ENCODE measurements at regions not wholly inside any gene's neighbourhood (a gene's known extent, or its start where the extent isn't known, plus 50 kb on each side); places are given as distances from the start of the nearest gene placed in this dataset.

DNA sequence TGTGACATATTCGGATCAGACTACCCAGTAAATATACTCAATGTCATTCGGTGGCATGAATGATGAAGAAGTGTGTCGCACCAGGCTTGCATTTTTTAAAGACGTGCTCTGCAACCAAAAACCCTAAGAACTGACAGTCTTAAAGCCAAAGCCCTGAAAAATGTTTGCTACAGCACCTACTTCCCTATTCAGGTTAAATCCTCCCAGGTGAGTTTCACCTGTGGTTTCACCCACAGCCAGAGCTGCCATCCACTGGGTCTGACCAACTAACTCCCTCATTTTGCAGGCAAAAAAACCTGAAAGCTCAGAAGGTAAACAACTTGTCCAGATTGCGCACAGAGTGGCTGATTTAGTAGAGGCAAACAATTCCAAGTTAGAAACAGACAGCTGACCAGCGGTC lies 222.3 kb upstream of the MGAT5 start:
- CTCF ChIA-PET (ENCODE audit: low intra/inter-chr PET ratio) = no interaction called here
- H3K27me3 ChIP-seq (ENCODE audit: control insufficient read depth in 2 of 2, insufficient read depth in 2 of 2, low read length in 2 of 2) = peaks cover 8 to 26% of the 10 kb centered on the region in 2 experiments
- no peaks in the 10 kb centered on the region for H3K9me3 ChIP-seq (replicated peaks; ENCODE audit: control insufficient read depth, insufficient read depth, low read depth, low read length)
- no peak overlapping the region for H3K9ac ChIP-seq (ENCODE audit: insufficient read depth in 1 of 2, low read depth in 2 of 2, low read length in 2 of 2)
- intact Hi-C loops (cut with micrococcal nuclease) (no loop called here), in situ Hi-C loops (cut with MboI) (no loop called here)
- TF ChIP-seq ETS2 (tag; IDR thresholded peaks at IDR 0.05; ENCODE audit: borderline replicate concordance, poor library complexity, severe bottlenecking) (no peak), ESRRB (CRISPR knock-in tag; IDR thresholded peaks at IDR 0.05; ENCODE audit: borderline replicate concordance) (no peak), ZFP1 (CRISPR knock-in tag; IDR thresholded peaks at IDR 0.05) (no peak), ELF2 (CRISPR knock-in tag; IDR thresholded peaks at IDR 0.05) (no peak)
- H3K9me1 ChIP-seq (ENCODE audit: control insufficient read depth, insufficient read depth, low read length) = no peaks in the 10 kb centered on the region
- no peaks in the 10 kb centered on the region for H3K79me2 ChIP-seq (ENCODE audit: control insufficient read depth, insufficient read depth, low read length)
- WGBS (ENCODE audit: insufficient coverage, low coverage, missing lambda C conversion rate) = 3% methylated on average over 6 of the region's 6 CpGs
- POLR2A ChIA-PET = no interaction called here
- no peaks in the 10 kb centered on the region for H3K36me3 ChIP-seq (ENCODE audit: control insufficient read depth, insufficient read depth, low read length)
- H3K4me3 ChIP-seq = no peak overlapping the region
- ATAC-seq = no peak
- no TSS peak for BruUV-seq (replicated peaks)
- H3K4me1 ChIP-seq (replicated peaks in 1 of 2; ENCODE audit: control insufficient read depth in 2 of 2, insufficient read depth in 2 of 2, low read length in 2 of 2) = peaks cover 0 to 4% of the 10 kb centered on the region in 2 experiments; a peak in 1 of 5 replicates
- H3K4me2 ChIP-seq (ENCODE audit: insufficient read depth, low read length) = no peak overlapping the region
- DNase-seq (ENCODE audit: extremely low read depth in 1 of 4, low spot score in 3 of 4) = no peak
- FAIRE-seq = no peak
- H4K20me1 ChIP-seq (replicated peaks; ENCODE audit: control insufficient read depth, insufficient read depth, low read length) = no peaks in the 10 kb centered on the region
- H2AFZ ChIP-seq (ENCODE audit: low read depth, low read length) = no peak overlapping the region
- H3K27ac ChIP-seq (ENCODE audit: extremely low read depth, low read depth, low read length) = no peak overlapping the region

DNA sequence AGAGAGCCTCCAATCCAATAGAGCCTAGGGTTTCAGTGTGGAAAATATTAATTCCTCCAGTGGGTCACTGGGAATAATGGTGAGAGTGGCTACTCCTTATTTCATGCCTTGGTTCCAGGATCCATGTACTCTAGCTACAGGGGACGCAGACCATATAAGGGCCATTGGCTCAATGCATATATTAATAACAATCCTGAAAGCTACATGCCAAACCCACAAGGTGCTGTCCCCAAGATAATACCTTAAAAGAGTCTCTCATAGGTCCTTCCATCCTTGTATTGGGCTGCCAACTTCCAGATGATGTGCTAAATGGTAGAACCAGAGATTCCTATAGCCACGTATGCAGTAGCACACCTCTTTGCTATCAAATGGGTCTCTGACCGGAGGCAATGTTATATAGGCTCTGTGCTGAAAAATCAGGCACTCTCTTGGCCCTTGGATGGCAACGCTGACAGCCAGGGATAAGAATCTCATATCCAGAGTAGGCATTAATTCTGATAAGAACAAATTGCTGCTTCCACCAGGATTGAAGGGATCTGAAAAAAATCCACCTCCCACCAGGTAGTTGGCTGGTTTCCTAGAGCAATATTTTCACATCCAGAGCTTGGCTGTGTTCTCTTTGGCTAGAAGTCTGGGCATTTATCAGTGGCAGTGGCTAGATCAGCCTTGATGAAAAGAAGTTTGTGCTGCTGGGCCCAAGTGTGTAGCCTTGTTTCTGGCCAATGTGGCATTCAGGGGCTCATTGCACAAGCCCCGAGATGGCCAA lies 218.1 kb upstream of the MGAT5 start:
- Histone ChIP-seq H3K4me1 (replicated peaks in 1 of 2; ENCODE audit: control insufficient read depth in 2 of 2, insufficient read depth in 2 of 2, low read length in 2 of 2) (no peaks in the 10 kb centered on the region), H3K4me3 (no peak overlapping the region), H3K9me3 (replicated peaks; ENCODE audit: control insufficient read depth, insufficient read depth, low read depth, low read length) (no peaks in the 10 kb centered on the region), H3K9ac (ENCODE audit: insufficient read depth in 1 of 2, low read depth in 2 of 2, low read length in 2 of 2) (no peak overlapping the region), H3K79me2 (ENCODE audit: control insufficient read depth, insufficient read depth, low read length) (no peaks in the 10 kb centered on the region), H3K27ac (ENCODE audit: extremely low read depth, low read depth, low read length) (no peak overlapping the region), H2AFZ (ENCODE audit: low read depth, low read length) (no peak overlapping the region), H3K9me1 (ENCODE audit: control insufficient read depth, insufficient read depth, low read length) (no peaks in the 10 kb centered on the region), H3K36me3 (ENCODE audit: control insufficient read depth, insufficient read depth, low read length) (no peaks in the 10 kb centered on the region), H4K20me1 (replicated peaks; ENCODE audit: control insufficient read depth, insufficient read depth, low read length) (no peaks in the 10 kb centered on the region), H3K4me2 (ENCODE audit: insufficient read depth, low read length) (no peak overlapping the region), H3K27me3 (ENCODE audit: control insufficient read depth in 2 of 2, insufficient read depth in 2 of 2, low read length in 2 of 2) (peaks cover 0 to under 1% of the 10 kb centered on the region in 2 experiments; a peak in 2 of 5 replicates)
- POLR2A ChIA-PET = no interaction called here
- no peak for ATAC-seq
- DNase-seq (ENCODE audit: extremely low read depth in 1 of 4, low spot score in 3 of 4) = no peak
- FAIRE-seq = no peak
- CTCF ChIA-PET (ENCODE audit: low intra/inter-chr PET ratio) = no interaction called here
- in situ Hi-C loops (cut with MboI) (no loop called here), intact Hi-C loops (cut with micrococcal nuclease) (no loop called here)
- no TSS peak for BruUV-seq (replicated peaks)
- WGBS (ENCODE audit: insufficient coverage, low coverage, missing lambda C conversion rate) = 3% methylated on average over 5 of the region's 5 CpGs
- TF ChIP-seq L3MBTL2 (IDR thresholded peaks at IDR 0.05) = no peak
- no peak for TF ChIP-seq SUPT5H (IDR thresholded peaks at IDR 0.05)
- TF ChIP-seq ETV1 (tag; conservative IDR thresholded peaks at IDR 0.05; ENCODE audit: low read depth) = no peak
- TF ChIP-seq, protein P1, sequence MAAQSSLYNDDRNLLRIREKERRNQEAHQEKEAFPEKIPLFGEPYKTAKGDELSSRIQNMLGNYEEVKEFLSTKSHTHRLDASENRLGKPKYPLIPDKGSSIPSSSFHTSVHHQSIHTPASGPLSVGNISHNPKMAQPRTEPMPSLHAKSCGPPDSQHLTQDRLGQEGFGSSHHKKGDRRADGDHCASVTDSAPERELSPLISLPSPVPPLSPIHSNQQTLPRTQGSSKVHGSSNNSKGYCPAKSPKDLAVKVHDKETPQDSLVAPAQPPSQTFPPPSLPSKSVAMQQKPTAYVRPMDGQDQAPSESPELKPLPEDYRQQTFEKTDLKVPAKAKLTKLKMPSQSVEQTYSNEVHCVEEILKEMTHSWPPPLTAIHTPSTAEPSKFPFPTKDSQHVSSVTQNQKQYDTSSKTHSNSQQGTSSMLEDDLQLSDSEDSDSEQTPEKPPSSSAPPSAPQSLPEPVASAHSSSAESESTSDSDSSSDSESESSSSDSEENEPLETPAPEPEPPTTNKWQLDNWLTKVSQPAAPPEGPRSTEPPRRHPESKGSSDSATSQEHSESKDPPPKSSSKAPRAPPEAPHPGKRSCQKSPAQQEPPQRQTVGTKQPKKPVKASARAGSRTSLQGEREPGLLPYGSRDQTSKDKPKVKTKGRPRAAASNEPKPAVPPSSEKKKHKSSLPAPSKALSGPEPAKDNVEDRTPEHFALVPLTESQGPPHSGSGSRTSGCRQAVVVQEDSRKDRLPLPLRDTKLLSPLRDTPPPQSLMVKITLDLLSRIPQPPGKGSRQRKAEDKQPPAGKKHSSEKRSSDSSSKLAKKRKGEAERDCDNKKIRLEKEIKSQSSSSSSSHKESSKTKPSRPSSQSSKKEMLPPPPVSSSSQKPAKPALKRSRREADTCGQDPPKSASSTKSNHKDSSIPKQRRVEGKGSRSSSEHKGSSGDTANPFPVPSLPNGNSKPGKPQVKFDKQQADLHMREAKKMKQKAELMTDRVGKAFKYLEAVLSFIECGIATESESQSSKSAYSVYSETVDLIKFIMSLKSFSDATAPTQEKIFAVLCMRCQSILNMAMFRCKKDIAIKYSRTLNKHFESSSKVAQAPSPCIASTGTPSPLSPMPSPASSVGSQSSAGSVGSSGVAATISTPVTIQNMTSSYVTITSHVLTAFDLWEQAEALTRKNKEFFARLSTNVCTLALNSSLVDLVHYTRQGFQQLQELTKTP (IDR thresholded peaks at IDR 0.05; ENCODE audit: low read depth in 1 of 2, partially characterized antibody in 2 of 2) = no peak
- TF ChIP-seq NCOR1 (IDR thresholded peaks at IDR 0.05) = no peak
- TF ChIP-seq, protein P2, sequence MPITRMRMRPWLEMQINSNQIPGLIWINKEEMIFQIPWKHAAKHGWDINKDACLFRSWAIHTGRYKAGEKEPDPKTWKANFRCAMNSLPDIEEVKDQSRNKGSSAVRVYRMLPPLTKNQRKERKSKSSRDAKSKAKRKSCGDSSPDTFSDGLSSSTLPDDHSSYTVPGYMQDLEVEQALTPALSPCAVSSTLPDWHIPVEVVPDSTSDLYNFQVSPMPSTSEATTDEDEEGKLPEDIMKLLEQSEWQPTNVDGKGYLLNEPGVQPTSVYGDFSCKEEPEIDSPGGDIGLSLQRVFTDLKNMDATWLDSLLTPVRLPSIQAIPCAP (CRISPR knock-in tag; IDR thresholded peaks at IDR 0.05; ENCODE audit: borderline replicate concordance) = no peak
- no peak for TF ChIP-seq EGR1 (conservative IDR thresholded peaks at IDR 0.05)
